ENCODE measurements at regions not wholly inside any gene's neighbourhood (a gene's known extent, or its start where the extent isn't known, plus 50 kb on each side); places are given as distances from the start of the nearest gene placed in this dataset.

DNA sequence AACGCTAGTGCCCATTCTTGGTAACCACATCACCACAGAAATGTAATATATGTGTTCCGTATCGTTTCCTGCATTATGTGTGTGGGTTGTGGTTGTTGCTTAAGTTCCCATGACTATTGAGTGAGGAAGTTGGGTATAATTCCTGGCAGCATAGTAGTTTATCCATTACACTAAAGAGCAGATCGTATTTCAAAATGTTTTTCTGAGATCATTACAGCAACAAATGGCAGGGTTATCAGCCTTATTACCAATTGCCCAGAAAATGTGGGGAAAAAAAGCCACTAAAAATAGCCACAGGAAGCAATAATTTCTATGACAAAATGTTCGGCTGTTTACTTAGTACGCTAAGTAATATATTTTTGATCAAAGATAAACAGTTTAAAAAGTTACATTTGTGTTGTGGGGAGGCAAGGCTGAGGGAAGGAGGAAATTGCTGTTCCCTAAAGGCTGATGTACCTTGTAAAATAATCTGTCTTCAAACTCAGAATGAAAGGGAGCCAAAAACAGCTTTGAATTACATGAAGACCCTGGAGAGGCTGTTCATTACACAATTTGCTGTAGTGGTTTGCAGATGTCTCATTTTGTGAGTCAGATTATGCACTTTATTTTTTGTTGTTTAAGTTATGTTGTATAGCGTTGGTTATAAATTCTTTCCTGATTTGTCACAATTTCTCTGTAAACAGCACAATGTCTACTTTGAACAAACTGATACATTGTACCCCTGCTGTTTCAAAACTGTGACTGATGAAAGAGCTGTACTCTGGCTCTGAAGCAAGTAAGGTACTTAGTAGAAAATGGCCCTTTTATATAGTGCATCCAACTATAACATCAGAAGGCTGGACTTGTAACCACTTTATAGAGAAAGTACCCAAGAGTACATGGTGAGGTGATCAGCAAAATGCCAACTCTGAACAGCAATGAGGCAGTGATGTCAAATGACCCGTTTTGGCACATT is 1028.5 kb downstream of the NR2F1-AS1 start:
- TF ChIP-seq, protein P1, sequence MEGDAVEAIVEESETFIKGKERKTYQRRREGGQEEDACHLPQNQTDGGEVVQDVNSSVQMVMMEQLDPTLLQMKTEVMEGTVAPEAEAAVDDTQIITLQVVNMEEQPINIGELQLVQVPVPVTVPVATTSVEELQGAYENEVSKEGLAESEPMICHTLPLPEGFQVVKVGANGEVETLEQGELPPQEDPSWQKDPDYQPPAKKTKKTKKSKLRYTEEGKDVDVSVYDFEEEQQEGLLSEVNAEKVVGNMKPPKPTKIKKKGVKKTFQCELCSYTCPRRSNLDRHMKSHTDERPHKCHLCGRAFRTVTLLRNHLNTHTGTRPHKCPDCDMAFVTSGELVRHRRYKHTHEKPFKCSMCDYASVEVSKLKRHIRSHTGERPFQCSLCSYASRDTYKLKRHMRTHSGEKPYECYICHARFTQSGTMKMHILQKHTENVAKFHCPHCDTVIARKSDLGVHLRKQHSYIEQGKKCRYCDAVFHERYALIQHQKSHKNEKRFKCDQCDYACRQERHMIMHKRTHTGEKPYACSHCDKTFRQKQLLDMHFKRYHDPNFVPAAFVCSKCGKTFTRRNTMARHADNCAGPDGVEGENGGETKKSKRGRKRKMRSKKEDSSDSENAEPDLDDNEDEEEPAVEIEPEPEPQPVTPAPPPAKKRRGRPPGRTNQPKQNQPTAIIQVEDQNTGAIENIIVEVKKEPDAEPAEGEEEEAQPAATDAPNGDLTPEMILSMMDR (IDR thresholded peaks at IDR 0.05), result no peak
- TF ChIP-seq TCF7 (CRISPR knock-in tag; IDR thresholded peaks at IDR 0.05; ENCODE audit: low read depth), result no peak
